GM21786 (cell line): ENCODE measurements at regions not wholly inside any gene's neighbourhood (a gene's known extent, or its start where the extent isn't known, plus 50 kb on each side); places are given as distances from the start of the nearest gene placed in this dataset.

Experiments
- ATAC-seq: cut with Tn5 transposase; IDR thresholded peaks from one replicate; pipeline ENCODE4 v1.9.1; 2021; ENCODE audit not compliant: unreplicated experiment

DNA sequence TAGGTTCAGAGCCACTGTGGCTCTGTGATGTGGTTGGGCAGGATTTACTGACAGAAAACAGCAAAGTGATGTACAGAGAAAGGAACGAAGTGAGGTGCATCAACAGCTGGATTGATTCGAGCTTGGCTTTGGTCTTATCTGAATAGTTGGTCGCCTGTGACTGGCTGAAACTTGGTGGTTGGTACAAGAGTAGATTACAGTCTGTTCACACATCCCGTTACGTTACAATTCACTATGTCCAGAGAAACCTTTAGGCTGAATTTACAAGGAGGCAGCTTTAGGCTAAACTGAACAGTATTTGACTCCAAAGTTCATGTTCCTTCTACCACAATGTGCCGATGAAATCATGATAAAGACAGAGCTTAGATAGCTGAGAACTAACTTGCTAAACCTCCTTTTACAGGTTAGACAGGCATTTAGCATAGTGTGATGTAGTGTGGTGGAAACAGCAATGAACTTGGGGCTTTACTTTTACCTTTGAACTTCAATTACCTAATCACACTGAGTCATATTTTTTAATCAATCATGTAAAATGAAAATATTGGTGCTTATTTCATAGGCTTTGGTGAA, 210.2 kb upstream of the PUM3 start:
- ATAC-seq, result no peak

DNA sequence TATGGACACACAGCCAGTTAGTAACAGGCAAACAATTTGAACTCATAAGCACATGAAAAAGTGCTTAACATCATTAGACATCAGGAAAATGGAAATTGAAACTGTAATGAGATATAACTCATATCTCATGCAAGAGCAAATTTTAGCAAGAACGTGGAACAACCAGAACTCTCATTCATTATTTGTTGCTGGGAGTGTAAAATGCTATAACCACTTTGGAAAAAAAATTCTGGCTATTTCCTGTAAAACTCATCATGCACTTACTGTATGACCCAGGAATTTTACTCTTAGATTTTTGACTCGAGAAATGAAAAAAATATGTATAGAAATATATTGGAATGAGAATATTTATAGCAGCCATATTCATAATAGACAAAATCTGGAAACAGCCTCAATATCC, 205.7 kb upstream of the PUM3 start:
- ATAC-seq, result no peak

DNA sequence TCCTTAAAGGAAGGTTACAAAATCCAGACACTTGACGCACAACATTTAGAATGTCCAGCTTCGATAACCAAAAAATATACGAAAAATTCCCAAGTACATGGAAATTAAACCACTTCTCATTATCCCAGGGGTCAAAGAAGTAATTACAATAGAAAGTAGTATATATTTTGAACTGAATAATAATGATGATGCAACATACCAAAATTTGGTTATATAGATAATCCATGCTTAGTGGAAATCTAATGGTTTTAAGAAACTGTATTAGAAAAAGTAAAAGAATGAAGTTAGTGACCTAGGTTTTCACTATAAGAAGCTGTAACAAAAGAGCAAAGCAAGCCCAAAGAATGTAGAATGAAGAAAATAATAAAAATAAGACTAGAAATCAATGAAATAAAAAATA, 204.0 kb upstream of the PUM3 start:
- no peak for ATAC-seq

DNA sequence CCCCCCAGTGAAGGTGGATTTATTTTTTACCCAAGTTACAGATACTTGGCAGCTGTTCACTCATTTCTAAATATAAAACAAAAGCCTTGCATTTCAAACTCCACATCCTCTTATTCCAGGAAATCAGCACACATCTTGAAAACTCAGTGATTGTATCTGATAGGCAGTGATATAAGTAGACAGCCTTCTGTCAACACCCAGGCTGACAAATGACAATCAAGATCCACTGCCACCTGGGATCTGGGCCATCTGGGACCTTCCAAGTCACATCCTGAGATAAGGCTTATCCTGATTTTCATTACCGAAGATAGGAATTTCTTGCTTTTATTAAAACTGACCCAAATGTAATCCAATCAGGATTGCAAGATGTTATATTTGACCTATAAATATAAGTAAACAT, 201.3 kb upstream of the PUM3 start:
- ATAC-seq, result no peak

DNA sequence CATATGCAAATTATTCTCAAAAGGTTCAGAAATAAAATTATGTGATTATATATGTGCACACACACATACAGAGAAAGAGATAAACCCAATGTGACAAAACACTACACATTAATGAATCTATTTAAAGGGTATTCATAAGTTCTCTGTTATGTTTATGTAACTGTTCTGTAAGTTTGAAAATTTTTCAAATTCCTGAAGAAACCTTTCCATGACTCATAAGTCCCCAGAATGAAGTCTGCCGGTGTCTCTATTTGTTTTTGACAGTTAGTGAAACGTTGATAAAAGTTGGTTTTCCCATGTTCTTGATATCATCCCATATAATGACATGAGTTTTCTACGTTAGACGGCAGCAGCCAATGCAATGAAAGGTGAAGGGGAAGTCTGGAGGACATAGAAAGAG, 199.5 kb upstream of the PUM3 start:
- no peak for ATAC-seq

DNA sequence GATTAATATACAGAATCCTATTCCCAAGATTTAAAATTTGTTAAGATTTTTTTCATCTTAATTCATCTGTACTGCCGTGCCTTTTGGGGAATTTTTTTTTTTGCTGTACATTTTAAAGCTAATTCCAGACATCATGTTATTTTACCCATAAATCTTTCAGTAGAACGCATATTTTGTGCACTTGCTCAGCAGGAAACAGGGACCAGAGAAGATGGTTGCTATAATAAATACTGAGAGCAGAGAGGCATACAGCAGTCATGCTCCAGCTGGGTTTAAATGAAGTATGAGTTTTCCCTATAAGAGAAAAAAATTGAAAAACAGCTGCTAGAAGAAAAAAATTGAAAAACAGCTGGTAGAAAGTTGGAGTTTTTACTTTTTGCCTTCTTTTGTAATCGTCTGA, 196.9 kb upstream of the PUM3 start:
- ATAC-seq, result no peak

DNA sequence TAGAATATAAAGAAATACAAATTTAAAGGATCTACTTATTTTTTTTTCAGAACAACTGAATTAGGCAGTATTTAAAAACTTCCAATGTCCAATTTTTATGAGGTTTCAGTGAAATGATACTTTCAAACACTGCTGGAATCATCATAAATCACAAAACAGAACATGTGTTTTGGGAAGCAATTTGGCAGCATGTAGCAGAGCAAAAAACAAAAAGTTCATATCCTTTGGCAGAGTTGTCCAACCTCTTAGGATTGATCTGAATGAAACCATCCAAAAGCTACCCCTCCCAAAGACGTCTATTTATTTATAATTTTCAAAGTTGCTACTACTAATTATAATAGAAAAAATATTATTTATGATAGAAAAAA, 192.4 kb upstream of the PUM3 start:
- no peak for ATAC-seq

DNA sequence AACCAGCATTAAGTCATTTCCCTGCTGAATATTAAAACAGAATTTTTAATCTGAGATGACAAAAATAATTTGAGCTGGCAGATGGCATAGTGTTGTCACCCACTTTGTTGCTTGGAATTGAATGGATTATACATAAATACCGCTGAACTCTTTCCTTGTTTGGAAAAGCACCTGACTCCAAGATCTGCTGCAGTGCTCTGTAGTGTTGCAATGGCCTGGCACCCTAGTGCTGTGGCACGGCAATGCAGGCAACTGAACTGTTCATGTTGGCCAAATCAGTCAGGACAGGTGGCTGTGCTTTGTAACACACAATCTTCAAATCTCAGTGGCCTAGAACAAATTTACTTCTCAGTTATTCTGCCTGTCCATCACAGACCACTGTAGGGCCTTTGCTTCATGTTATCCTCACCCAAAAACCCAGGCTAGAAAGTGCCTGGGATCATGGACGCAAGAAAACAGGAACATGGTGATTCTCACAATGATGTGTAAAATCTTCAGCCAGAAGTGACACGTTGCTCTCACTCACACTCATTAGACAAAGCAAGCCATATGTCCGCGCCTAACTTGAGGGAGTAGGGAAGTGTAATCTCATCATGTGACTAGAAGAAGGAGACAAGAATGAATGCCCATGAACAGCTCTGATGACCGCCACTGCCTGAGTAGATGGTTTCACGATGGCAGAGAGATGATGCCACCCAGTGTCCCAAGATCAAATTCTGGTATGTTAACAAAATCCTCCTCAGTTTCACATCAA, 191.9 kb upstream of the PUM3 start:
- no peak for ATAC-seq

DNA sequence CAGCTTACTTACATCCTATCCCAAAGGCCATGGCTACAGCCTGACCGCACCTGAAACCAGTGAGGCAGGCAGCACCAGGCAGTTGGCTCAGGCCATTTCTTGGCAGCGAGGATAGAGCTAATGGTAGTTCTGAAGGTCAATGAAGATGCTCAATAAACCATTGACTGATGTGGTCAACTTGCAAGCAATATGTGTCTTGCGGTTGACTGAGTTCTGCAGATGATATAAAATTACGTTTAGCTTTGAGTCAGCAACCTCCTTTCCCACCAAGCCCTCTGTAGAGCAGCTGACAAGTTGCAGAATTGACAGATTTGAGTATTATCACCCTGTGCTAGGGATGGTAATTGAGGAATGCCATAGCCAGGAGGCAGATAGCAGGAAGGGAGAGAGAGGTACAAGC, 189.0 kb upstream of the PUM3 start:
- peak; percentile 66 for ATAC-seq

DNA sequence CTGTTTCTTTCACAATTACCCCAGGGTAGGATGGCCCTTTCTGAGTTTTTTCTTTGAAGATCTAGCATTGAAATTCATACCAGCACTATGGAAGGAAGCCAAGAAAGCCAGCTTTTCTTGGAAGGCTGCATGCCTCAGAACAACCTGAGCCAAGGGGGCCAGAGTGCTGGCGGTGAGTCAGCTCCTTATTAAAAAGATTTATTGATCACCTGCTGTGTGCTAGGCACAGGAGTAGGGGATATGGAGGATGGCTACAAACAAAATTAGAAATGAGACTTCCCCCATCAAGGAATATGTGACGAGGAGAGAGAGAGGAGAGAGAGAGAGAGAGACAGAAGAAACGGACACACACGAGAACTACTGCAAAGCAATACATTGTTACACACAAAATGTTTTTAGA, 184.6 kb upstream of the PUM3 start:
- no peak for ATAC-seq

DNA sequence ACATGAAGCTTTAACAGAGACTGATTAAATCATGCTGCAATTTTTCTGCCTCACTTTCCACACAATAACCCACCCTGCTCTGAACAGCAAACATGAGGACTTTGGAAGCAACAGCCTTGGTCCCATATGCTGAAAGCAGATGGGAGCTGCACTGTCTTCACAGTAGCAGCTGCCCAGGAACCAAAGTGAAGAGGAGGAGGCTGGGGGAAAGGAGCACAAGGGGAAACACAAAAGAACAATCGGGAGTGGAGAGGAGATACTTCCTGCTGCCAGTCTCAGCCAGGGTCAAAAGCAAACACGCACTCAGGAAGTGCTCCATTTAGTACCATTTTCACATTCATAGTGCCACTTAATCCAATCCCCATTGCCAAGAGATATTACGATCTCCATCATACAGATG, 183.3 kb upstream of the PUM3 start:
- ATAC-seq, result no peak

DNA sequence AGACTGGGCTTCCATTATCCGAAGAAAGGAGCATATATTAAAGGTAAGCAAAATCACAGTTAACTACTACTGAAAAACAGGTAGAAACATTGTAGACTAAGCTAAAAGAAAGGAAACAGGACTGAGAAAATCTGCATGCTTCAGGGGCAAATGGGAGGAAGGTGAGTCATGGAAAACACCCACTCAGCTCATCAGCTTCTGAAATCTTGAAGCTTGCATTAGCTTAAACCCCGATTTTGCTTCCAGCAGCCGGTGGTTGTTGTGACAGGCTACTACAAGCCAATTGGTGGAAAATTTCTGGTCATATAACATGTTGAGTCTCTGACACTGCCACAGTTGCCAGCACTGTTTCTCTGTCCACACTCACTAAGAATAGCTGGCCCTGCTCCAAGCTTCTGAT, 179.6 kb upstream of the PUM3 start:
- ATAC-seq, result no peak

DNA sequence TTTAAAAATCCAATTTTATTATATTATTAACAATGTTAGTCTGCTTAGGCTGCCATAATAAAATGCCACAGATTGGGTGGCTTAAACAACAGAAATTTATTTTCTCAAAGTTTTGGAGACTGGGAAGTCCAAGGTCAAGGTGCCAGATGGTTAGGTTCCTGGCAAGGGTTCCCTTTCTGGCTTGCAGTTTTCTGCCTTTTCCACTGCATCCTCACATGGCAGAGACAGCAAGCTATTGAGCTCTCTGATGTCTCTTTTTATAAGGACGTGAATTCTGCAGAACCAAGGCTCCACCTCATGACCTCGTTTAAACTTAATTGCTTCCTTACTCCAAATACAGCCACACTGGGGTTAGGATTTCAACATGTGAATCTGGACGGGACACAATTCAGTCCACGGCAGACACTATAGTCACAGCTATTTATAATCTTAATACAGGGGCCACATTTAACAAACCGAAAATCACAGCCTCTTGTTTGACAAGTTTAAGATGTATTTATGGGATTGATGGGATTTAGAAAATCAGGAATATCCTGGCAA, 174.9 kb upstream of the PUM3 start:
- ATAC-seq, result no peak

DNA sequence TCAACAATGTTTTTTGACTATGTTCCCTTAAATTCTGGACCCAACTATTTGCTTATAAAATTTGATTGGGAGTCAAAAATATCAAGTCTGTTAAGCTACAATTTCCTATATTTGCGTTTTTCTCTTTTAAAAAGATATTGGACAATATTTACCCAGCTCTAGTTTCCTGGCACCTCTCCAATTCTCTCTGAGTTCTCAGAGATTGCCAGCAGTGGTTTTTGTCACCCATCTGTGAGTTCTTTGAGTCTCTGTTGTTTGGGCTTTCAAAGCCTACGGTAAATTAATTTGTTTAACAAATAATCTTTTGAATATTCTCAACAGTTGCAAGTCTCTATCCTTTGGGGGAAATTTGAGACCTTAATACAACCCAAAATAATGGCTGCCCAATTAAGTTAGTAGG, 174.2 kb upstream of the PUM3 start:
- ATAC-seq, result no peak

DNA sequence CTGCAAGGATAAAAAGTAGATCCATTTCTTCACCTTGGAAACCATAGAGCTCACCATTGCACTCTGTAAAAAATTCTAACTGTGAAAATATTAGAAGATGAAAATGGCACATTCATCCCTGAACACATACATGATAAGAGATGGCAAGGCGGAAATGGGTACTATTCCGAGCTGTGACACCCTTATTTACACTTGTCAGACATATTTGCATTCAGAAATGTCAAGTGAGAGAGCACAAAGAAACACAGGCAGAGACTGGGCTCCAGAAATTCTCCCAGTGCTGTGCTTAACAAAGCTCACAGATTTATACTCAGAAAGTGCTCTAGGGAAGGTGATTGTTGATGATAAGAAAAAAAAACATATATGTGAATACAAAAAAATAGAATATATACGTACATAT, 170.3 kb upstream of the PUM3 start:
- ATAC-seq, result no peak

DNA sequence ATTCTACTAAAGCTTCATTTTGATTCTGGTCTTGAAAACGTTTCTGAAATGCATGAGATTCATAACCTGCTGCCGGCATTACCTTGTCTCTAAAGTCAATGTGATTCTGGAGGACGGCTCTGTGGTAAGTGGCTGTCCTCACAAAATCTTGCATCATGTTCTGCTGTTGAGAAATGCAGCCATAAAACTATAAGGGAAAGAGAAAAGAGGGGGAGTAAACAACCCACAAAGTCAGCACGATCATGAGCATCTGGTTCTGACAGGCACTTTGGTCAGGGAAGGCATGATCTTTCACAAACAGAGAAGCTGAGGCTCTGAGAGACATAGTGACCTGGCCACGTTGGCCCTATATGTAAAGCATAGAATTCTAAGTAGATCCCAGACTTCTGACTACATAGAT, 168.9 kb upstream of the PUM3 start:
- ATAC-seq, result no peak

DNA sequence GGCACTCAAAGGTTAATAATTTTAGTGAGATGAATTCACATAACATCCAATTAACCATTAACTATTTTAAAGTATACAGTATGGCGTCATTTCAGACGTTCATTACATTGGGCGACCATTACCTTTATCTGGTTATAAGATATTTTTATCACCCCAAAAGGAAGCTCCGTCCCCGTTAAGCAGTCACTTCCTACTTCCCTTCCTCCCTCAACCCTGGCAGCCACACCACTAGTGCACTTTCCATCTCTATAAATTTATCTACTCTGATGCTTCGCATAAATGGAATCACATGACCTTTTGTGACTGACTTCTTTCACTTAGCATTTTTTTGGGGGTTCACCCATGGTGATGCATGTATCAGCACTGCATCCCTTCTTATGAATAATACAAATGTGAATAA, 168.3 kb upstream of the PUM3 start:
- no peak for ATAC-seq

DNA sequence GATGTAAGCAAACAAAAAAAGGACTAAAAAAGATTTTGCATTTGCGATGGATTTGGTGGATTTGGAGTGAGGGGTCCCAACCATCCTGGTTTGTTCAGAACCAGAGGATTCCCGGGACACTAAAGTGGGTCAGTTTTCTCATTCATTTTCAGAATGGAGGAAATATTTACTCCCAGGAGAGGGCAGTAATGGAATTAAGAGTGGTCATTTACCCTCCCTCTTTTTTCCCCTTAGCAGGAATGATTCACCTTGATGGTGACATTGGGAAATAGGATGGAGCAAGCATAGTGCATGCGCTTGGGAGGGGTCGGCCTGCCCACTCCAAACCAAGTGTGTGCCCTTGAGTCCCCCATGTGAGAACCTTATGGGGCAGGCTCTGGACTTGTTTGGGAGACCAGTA, 164.2 kb upstream of the PUM3 start:
- no peak for ATAC-seq

DNA sequence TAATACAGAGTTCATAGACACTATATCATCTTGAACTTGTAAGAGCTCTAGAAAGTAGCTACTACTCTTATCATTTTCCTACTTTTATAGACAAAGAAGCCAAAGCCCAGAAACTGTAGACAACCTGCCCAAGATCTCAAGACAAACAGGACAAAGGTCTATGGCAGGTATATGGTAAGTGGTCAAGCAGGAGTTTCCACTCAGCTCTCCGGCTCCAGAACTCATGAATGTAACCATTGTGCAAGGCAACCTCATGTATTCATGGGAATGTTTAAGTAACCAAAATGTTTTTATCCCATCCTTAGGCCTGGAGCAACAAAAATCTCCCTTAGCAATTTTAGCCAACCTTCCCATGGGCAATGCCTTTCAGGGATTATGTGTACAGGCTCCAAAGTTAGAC, 163.4 kb upstream of the PUM3 start:
- no peak for ATAC-seq

DNA sequence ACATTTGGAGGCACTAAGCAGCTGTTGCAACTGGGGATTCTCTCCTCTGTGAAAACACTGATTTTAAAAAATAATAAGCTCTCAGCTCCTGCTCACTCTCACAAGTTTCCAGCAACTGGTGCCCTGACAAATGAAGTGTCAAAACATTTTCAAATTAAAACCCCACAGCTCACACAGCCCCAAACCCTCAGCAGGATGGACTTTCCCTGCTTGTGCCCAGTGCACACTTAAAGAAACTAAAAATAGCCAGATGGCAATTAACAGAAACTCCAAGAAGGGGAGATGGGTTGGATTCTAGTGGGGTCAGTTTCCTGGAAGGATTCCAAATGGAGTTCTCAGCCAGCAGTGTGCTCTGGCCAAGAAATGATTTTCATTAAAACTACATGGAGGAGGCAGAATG, 163.0 kb upstream of the PUM3 start:
- no peak for ATAC-seq

DNA sequence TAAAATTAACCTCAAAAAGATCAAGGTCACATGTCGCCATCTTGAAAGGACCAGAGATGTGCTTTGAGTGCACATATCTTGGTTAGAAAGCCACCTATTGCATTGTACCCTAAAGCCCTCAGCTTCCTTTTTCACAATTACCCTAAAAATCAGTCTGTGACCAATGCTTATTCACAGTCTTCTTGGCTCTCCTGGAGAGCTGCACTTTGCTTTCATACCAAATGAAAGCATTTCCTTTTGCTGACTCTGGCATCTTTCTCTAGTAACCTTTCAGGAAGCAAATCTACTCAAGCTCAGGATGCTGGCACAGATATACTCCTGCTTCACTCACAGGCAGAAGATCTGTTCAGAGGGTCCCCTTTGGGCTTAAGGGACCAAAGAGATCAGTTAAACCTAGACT, 160.7 kb upstream of the PUM3 start:
- no peak for ATAC-seq

DNA sequence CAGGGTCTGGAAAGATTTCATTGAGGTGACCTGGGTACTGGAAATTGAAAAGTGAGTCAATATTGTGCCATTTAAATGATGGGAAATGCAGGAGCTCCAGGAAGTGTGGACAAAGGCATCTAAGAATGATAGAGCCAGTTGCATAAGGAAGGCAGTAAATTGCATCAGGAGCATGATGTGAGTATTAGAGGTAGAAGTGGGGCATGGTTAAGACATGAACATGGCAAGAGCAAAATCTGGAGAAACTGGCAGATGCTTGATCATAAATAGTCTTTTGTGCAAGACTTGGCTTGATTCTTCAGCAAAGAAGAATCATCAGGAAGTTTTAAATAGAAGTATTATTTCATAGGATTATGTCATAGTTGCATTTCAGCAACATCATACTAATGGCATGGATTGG, 157.4 kb upstream of the PUM3 start:
- ATAC-seq, result no peak

DNA sequence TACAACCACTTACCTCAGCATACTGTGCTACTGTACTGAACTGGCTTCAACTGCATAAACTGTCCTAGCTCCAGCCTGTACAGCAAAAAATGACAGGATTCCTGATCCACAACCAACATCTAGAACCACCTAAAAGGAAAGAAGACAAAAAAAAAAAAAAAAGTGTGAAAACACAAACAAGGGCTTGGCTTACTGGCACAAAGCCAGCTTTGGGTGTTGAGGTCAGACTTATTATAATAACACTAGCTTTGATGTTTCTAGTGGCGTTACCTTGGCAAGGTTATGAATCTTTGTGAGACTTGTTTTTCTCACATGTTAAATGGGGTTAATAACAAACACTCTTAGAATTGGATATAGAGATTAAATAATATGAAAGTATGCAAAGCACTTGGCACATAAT, 148.5 kb upstream of the PUM3 start:
- no peak for ATAC-seq
